HepG2 (cell line): ENCODE measurements at regions not wholly inside any gene's neighbourhood (a gene's known extent, or its start where the extent isn't known, plus 50 kb on each side); places are given as distances from the start of the nearest gene placed in this dataset.

Experiments used
- ATAC-seq: fragments of 200-7000 bp; cut with Tn5 transposase; 3 replicates; pipeline ENCODE4 v1.9.1; 2020; ENCODE audit warnings: mild to moderate bottlenecking, moderate library complexity
- BruUV-seq: library from RNA; stranded (reverse); fragments of 400-500 nt; replicated peaks from 2 replicates; lab custom pipeline; 2021; lab: Mats Ljungman, UMichigan
- CTCF ChIA-PET: fragments of 300-600 bp; formaldehyde crosslinking; extraction: SDS; loops from one replicate; lab custom pipeline; 2021; ENCODE audit warnings: low total read pairs, inconsistent platforms, low intra/inter-chr PET ratio; lab: Yijun Ruan, JAX
- POLR2A ChIA-PET: fragments of 350-600 bp; sonication (Branson Sonifier 250); formaldehyde crosslinking; loops from one replicate; lab custom pipeline; 2020; ENCODE audit warnings: antibody characterized with exemption, inconsistent platforms; lab: Yijun Ruan, JAX
- DNase-seq: peaks from one replicate; pipeline ENCODE4 v3.0.0-alpha.2; 2015; ENCODE audit warnings: low spot score
- FAIRE-seq: peaks from 3 replicates; lab custom pipeline; 2011; peaks lifted over from hg19 to GRCh38; lab: Jason Lieb, UNC
- H2AFZ ChIP-seq: one replicate; pipeline ENCODE4 v1.6.1; 2011; ENCODE audit warnings: low read length, inconsistent platforms
- H3K27ac ChIP-seq: fragments of 300-600 bp; 3 replicates; pipeline ENCODE4 v1.8.0; 2011; ENCODE audit warnings: mixed run types, mild to moderate bottlenecking, mixed read lengths, low read length, inconsistent platforms; ENCODE audit not compliant: insufficient read depth; ENCODE audit errors: extremely low read length
- H3K27me3 ChIP-seq, 2 experiments: fragments of 200-600 bp in 1 of 2; 2 replicates in 1 of 2; 3 replicates in 1 of 2; pipeline versions ENCODE4 v1.6.0 to v1.8.0; 2011; ENCODE audit warnings: low read length in 2 of 2, mild to moderate bottlenecking in 2 of 2, moderate library complexity in 2 of 2, inconsistent platforms in 1 of 2; ENCODE audit not compliant: insufficient read depth in 2 of 2, control insufficient read depth in 1 of 2
- H3K36me3 ChIP-seq, 2 experiments: fragments of 200-600 bp in 1 of 2; replicated peaks in 1 of 2; 2 replicates in 1 of 2; 3 replicates in 1 of 2; pipeline versions ENCODE4 v1.5.1 to v1.8.0; 2011; ENCODE audit warnings: low read length in 2 of 2, inconsistent platforms in 1 of 2; ENCODE audit not compliant: insufficient read depth in 2 of 2, control insufficient read depth in 1 of 2
- H3K4me1 ChIP-seq: 2 replicates; pipeline ENCODE4 v1.5.1; 2012; ENCODE audit warnings: low read length, inconsistent platforms; ENCODE audit not compliant: insufficient read depth
- H3K4me2 ChIP-seq: 2 replicates; pipeline ENCODE4 v1.6.0; 2011; ENCODE audit warnings: low read depth, low read length, inconsistent platforms
- H3K4me3 ChIP-seq, 3 experiments: fragments of 200-600 bp in 1 of 3; sonication (generic), shearing (Covaris generic) in 1 of 3; replicated peaks in 1 of 3; 2 replicates each; pipeline ENCODE4 v1.5.1; 2011 to 2016; ENCODE audit warnings: low read length in 3 of 3, inconsistent platforms in 2 of 3, low read depth in 2 of 3, mild to moderate bottlenecking in 2 of 3, control low read depth in 1 of 3, mixed read lengths in 1 of 3; ENCODE audit not compliant: insufficient read depth in 1 of 3
- H3K79me2 ChIP-seq: one replicate; pipeline ENCODE4 v1.6.1; 2011; ENCODE audit warnings: low read length, inconsistent platforms; ENCODE audit not compliant: insufficient read depth
- H3K9ac ChIP-seq: 2 replicates; pipeline ENCODE4 v1.6.0; 2011; ENCODE audit warnings: mild to moderate bottlenecking, low read depth, low read length, inconsistent platforms; ENCODE audit not compliant: insufficient read depth
- H3K9me3 ChIP-seq: 2 replicates; pipeline ENCODE4 v1.5.1; 2012; ENCODE audit warnings: mild to moderate bottlenecking, low read length
- H4K20me1 ChIP-seq: 2 replicates; pipeline ENCODE4 v1.6.0; 2011; ENCODE audit warnings: inconsistent platforms, mild to moderate bottlenecking, low read length, moderate library complexity; ENCODE audit not compliant: insufficient read depth
- GLI4 ChIP-seq: sonication (generic); formaldehyde crosslinking; IDR thresholded peaks from 2 replicates; pipeline ENCODE4 v1.5.1; 2020; ENCODE audit warnings: missing genetic modification reagents, mild to moderate bottlenecking, moderate library complexity, borderline replicate concordance
- NCOA5 ChIP-seq: sonication (generic); formaldehyde crosslinking; IDR thresholded peaks from 2 replicates; pipeline ENCODE4 v1.4.0; 2020; ENCODE audit warnings: missing genetic modification reagents
- PHF20 ChIP-seq: sonication (generic); formaldehyde crosslinking; IDR thresholded peaks from 2 replicates; pipeline ENCODE4 v1.5.0; 2020; ENCODE audit warnings: mild to moderate bottlenecking, missing genetic modification reagents
- TEAD2 ChIP-seq: sonication (generic); formaldehyde crosslinking; IDR thresholded peaks from 2 replicates; pipeline ENCODE4 v1.9.0; 2021; ENCODE audit warnings: missing genetic modification reagents
- U2AF1 ChIP-seq: fragments of 200-400 bp; formaldehyde crosslinking; optimal IDR thresholded peaks from 2 replicates; pipeline ENCODE3; 2017; ENCODE audit warnings: mild to moderate bottlenecking, low read depth, low read length
- ZFYVE20 ChIP-seq: sonication (generic); formaldehyde crosslinking; IDR thresholded peaks from 2 replicates; pipeline ENCODE4 v1.8.0; 2023; ENCODE audit warnings: low read depth, mild to moderate bottlenecking, moderate library complexity, missing genetic modification reagents, borderline replicate concordance
- ZNF235 ChIP-seq: sonication (generic); formaldehyde crosslinking; IDR thresholded peaks from 2 replicates; pipeline ENCODE4 v1.8.1; 2023; ENCODE audit warnings: mild to moderate bottlenecking, missing genetic modification reagents, borderline replicate concordance
- ZNF552 ChIP-seq: sonication (generic); formaldehyde crosslinking; IDR thresholded peaks from 2 replicates; pipeline ENCODE4 v1.9.0; 2022; ENCODE audit warnings: missing genetic modification reagents, mild to moderate bottlenecking, borderline replicate concordance
- WGBS: methylation state at CpG from one replicate; pipeline ENCODE4 v1.1.6; 2017; ENCODE audit warnings: low lambda C conversion rate; 5-methylcytosine and 5-hydroxymethylcytosine counted together
- in situ Hi-C: cut with HindIII; loops from 2 replicates; pipeline ENCODE4 v1.10.0; 2017; ENCODE audit warnings: low pct_unique_long_range_greater_than_20kb; ENCODE audit not compliant: extremely low pct_ligation_motif_present
- intact Hi-C: fragments of 100-400 bp; cut with micrococcal nuclease; formaldehyde crosslinking; loops from one replicate; pipeline ENCODE4 v1.10.0; 2022; ENCODE audit not compliant: unreplicated experiment
- TF ChIP-seq, protein P1 (sequence below): sonication (generic); formaldehyde crosslinking; IDR thresholded peaks from 2 replicates; pipeline ENCODE4 v1.4.0; 2020; ENCODE audit warnings: low read depth, mild to moderate bottlenecking, missing genetic modification reagents
- TF ChIP-seq, protein P2 (sequence below): sonication (generic); formaldehyde crosslinking; IDR thresholded peaks from 2 replicates; pipeline ENCODE4 v1.4.0; 2020; ENCODE audit warnings: missing genetic modification reagents

- Histone ChIP-seq H3K4me1 (no peaks in the 10 kb centered on the region), H3K27me3 (peaks cover 0 to 47% of the 10 kb centered on the region in 2 experiments; a peak in 3 of 5 replicates), H2AFZ (no peak overlapping the region), H3K4me2 (no peak overlapping the region), H3K27ac (no peak overlapping the region), H4K20me1 (no peaks in the 10 kb centered on the region), H3K36me3 (no peaks in the 10 kb centered on the region), H3K9me3 (no peaks in the 10 kb centered on the region), H3K79me2 (no peaks in the 10 kb centered on the region), H3K9ac (no peak overlapping the region), H3K4me3 (no peak overlapping the region)
- DNase-seq (no peak), ATAC-seq (peak; percentile 30; the same call in 1 of the 3 replicates), FAIRE-seq (no peak)
- WGBS: 49% methylated on average over 13 of the region's 22 CpGs
- ChIA-PET CTCF (no interaction called here), POLR2A (no interaction called here)
- intact Hi-C loops (no loop called here), in situ Hi-C loops (no loop called here)
- no peak for TF ChIP-seq GLI4 (CRISPR knock-in tag)
- BruUV-seq: no TSS peak
These were observed 462.1 kb upstream of the ID2 start for GRCh38 chr2:8219631-8220355.

GRCh38 chr2:8222979-8223694 is 458.7 kb upstream of the ID2 start:
- 41% methylated on average over 9 of the region's 9 CpGs for WGBS
- Histone ChIP-seq H3K9ac (no peak overlapping the region), H3K4me3 (no peak overlapping the region), H3K79me2 (no peaks in the 10 kb centered on the region), H4K20me1 (no peaks in the 10 kb centered on the region), H3K36me3 (no peaks in the 10 kb centered on the region), H3K9me3 (no peaks in the 10 kb centered on the region), H3K4me2 (no peak overlapping the region), H2AFZ (no peak overlapping the region), H3K27me3 (peaks cover 0 to 36% of the 10 kb centered on the region in 2 experiments; a peak in 3 of 5 replicates), H3K4me1 (no peaks in the 10 kb centered on the region), H3K27ac (no peak overlapping the region)
- intact Hi-C loops: no loop called here
- POLR2A ChIA-PET: no interaction called here
- in situ Hi-C loops: no loop called here
- FAIRE-seq (no peak), ATAC-seq (no peak), DNase-seq (no peak)
- no TSS peak for BruUV-seq
- CTCF ChIA-PET: no interaction called here
- TF ChIP-seq ZNF552 (CRISPR knock-in tag) (no peak), U2AF1 (no peak), ZNF235 (CRISPR knock-in tag) (no peak), ZFYVE20 (no peak), TEAD2 (CRISPR knock-in tag) (no peak), NCOA5 (no peak), PHF20 (CRISPR knock-in tag) (no peak)
- TF ChIP-seq, protein P1, sequence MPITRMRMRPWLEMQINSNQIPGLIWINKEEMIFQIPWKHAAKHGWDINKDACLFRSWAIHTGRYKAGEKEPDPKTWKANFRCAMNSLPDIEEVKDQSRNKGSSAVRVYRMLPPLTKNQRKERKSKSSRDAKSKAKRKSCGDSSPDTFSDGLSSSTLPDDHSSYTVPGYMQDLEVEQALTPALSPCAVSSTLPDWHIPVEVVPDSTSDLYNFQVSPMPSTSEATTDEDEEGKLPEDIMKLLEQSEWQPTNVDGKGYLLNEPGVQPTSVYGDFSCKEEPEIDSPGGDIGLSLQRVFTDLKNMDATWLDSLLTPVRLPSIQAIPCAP (CRISPR knock-in tag): no peak
- TF ChIP-seq, protein P2, sequence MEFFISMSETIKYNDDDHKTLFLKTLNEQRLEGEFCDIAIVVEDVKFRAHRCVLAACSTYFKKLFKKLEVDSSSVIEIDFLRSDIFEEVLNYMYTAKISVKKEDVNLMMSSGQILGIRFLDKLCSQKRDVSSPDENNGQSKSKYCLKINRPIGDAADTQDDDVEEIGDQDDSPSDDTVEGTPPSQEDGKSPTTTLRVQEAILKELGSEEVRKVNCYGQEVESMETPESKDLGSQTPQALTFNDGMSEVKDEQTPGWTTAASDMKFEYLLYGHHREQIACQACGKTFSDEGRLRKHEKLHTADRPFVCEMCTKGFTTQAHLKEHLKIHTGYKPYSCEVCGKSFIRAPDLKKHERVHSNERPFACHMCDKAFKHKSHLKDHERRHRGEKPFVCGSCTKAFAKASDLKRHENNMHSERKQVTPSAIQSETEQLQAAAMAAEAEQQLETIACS (CRISPR knock-in tag): no peak
